Ovary (tissue), 3 donors: ENCODE measurements at regions not wholly inside any gene's neighbourhood (a gene's known extent, or its start where the extent isn't known, plus 50 kb on each side); places are given as distances from the start of the nearest gene placed in this dataset.

Experiments used
- CTCF ChIP-seq, 3 donors: fragments of 450-650 bp in 2 of 3; fragments of 200-600 bp in 1 of 3; IDR thresholded peaks; one replicate each; pipeline versions ENCODE4 v1.5.1 to v1.8.0; 2016 to 2022; ENCODE audit warnings: antibody characterized with exemption in 3 of 3, mild to moderate bottlenecking in 1 of 3
- EP300 ChIP-seq: sonication (generic); formaldehyde crosslinking; IDR thresholded peaks from one replicate; pipeline ENCODE4 v1.6.1; 2017; ENCODE audit warnings: antibody characterized with exemption
- donor health status: DM: no; HTN: no; CAD: no.

- TF ChIP-seq CTCF (IDR thresholded peaks at IDR 0.05): no peak
- TF ChIP-seq EP300: no peak
Measured at GRCh38 chr5:97844797-97845196, 661.8 kb upstream of the RIOK2 start.
